ENCODE measurements at regions not wholly inside any gene's neighbourhood (a gene's known extent, or its start where the extent isn't known, plus 50 kb on each side); places are given as distances from the start of the nearest gene placed in this dataset.

GRCh38 chr6:88544986-88545612 is 379.0 kb upstream of the CNR1 start:
- intact Hi-C loops (cut with DNase I): no loop called here
- no peak overlapping the region for H3K4me3 ChIP-seq
- no peak for DNase-seq
- peaks cover 0 to 3% of the 10 kb centered on the region in 2 donors for H3K9me3 ChIP-seq
- TF ChIP-seq CTCF (IDR thresholded peaks at IDR 0.05): no peak
- no peaks in the 10 kb centered on the region for H3K36me3 ChIP-seq
- no peak overlapping the region for H3K27ac ChIP-seq
- H3K4me1 ChIP-seq: no peaks in the 10 kb centered on the region
- H3K27me3 ChIP-seq: no peaks in the 10 kb centered on the region
- ATAC-seq: no peak

- Histone ChIP-seq H3K36me3 (no peaks in the 10 kb centered on the region), H3K4me1 (no peaks in the 10 kb centered on the region), H3K27me3 (no peaks in the 10 kb centered on the region), H3K9me3 (no peaks in the 10 kb centered on the region), H3K4me3 (no peak overlapping the region), H3K27ac (no peak overlapping the region)
- intact Hi-C loops (cut with DNase I): no loop called here
- TF ChIP-seq CTCF (IDR thresholded peaks at IDR 0.05): no peak
- ATAC-seq: no peak
- DNase-seq: no peak
These were observed 373.2 kb upstream of the CNR1 start for GRCh38 chr6:88539295-88539764.

GRCh38 chr6:88538840-88539239 is 372.7 kb upstream of the CNR1 start:
- DNase-seq (no peak), ATAC-seq (no peak)
- TF ChIP-seq CTCF (IDR thresholded peaks at IDR 0.05): no peak
- Histone ChIP-seq H3K4me1 (no peaks in the 10 kb centered on the region), H3K4me3 (no peak overlapping the region), H3K27me3 (no peaks in the 10 kb centered on the region), H3K27ac (no peak overlapping the region), H3K36me3 (no peaks in the 10 kb centered on the region), H3K9me3 (no peaks in the 10 kb centered on the region)
- intact Hi-C loops (cut with DNase I): no loop called here

GRCh38 chr6:88538130-88538706 is 372.1 kb upstream of the CNR1 start:
- Histone ChIP-seq H3K27me3 (no peaks in the 10 kb centered on the region), H3K27ac (no peak overlapping the region), H3K9me3 (no peaks in the 10 kb centered on the region), H3K4me1 (no peaks in the 10 kb centered on the region), H3K4me3 (no peak overlapping the region), H3K36me3 (no peaks in the 10 kb centered on the region)
- no peak for TF ChIP-seq CTCF (IDR thresholded peaks at IDR 0.05)
- DNase-seq (peak in 2 of 4 donors; percentile 12 to 14), ATAC-seq (no peak)
- intact Hi-C loops (cut with DNase I): no loop called here

- Histone ChIP-seq H3K9me3 (no peaks in the 10 kb centered on the region), H3K27me3 (no peaks in the 10 kb centered on the region), H3K4me3 (no peak overlapping the region), H3K27ac (no peak overlapping the region), H3K36me3 (no peaks in the 10 kb centered on the region), H3K4me1 (no peaks in the 10 kb centered on the region)
- no peak for DNase-seq
- intact Hi-C loops (cut with DNase I): no loop called here
- TF ChIP-seq CTCF (IDR thresholded peaks at IDR 0.05): no peak
- ATAC-seq: no peak
These were observed 370.0 kb upstream of the CNR1 start for GRCh38 chr6:88536071-88536625.

Data from left lung (tissue), 4 donors.